GM10266 (cell line): ENCODE measurements at regions not wholly inside any gene's neighbourhood (a gene's known extent, or its start where the extent isn't known, plus 50 kb on each side); places are given as distances from the start of the nearest gene placed in this dataset.

Source experiments
- DNase-seq: peaks from one replicate; pipeline ENCODE4 v3.0.0; 2012; ENCODE audit errors: extremely low spot score
- TF ChIP-seq, protein P1 (sequence below): IDR thresholded peaks from 2 replicates; pipeline ENCODE4 v1.5.1; 2012; ENCODE audit warnings: mild to moderate bottlenecking, low read depth; ENCODE audit not compliant: control insufficient read depth, insufficient read depth; ENCODE audit errors: missing control alignments

GRCh38 chr3:31013843-31014242 lies 119.4 kb upstream of the GADL1 start:
- TF ChIP-seq, protein P1, sequence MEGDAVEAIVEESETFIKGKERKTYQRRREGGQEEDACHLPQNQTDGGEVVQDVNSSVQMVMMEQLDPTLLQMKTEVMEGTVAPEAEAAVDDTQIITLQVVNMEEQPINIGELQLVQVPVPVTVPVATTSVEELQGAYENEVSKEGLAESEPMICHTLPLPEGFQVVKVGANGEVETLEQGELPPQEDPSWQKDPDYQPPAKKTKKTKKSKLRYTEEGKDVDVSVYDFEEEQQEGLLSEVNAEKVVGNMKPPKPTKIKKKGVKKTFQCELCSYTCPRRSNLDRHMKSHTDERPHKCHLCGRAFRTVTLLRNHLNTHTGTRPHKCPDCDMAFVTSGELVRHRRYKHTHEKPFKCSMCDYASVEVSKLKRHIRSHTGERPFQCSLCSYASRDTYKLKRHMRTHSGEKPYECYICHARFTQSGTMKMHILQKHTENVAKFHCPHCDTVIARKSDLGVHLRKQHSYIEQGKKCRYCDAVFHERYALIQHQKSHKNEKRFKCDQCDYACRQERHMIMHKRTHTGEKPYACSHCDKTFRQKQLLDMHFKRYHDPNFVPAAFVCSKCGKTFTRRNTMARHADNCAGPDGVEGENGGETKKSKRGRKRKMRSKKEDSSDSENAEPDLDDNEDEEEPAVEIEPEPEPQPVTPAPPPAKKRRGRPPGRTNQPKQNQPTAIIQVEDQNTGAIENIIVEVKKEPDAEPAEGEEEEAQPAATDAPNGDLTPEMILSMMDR: no peak
- DNase-seq: no peak

DNA sequence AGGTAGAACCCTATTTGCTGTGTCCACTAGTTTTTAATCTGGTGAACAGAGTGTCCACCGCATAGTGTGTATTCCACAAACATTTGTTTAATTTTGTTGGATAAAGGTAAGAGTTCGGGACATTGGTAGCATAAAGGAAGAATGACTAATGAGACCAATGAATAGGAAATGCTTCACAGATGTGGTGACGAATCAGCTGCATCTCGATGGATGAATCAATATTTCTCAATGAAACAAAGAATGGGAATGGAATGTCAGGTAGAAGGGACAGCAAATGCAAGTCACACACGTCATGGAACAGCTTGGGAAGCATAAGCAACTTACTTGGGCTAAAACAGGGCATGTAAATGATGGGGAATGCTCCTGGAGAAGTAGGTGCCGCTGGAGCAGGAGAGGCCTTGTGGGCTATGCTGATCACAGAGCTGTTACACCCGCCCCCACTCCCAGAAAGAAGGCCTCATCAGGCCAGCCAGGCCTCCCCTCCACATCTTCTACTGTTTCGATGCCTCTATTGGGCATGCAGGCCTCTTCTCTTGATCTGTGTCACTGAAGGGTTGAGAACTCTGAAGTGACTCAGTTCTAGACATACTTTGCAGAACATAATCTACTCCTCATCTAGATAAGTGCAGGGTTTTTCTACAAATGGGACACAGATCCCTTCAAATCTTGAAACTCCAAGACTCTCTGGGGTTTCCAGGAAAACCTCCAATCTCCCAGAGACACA lies 120.0 kb upstream of the GADL1 start:
- DNase-seq: no peak
- TF ChIP-seq, protein P1: no peak

- DNase-seq: no peak
- TF ChIP-seq, protein P1: no peak
These were observed 121.7 kb upstream of the GADL1 start for GRCh38 chr3:31016196-31016595.

DNA sequence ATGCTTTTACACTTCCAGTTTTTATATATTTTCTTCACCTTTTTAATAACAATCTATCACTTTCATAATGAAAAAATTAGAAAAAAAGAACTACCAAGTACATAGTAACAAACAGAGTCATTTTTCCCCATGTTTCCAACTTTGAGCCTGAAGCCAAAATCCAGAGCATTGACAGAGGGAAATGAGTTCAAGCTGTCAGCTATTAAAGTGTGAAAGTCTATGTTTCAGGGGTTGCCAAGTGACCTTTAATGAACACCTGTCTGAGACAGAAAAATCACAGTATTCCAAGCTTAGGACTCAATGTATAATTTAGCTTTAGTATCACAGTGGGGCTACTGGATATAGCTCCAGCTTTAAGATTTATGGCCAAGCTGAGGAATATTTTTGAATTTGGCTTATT lies 128.3 kb upstream of the GADL1 start:
- DNase-seq: no peak
- TF ChIP-seq, protein P1: no peak

- TF ChIP-seq, protein P1: no peak
- no peak for DNase-seq
These were observed 131.1 kb upstream of the GADL1 start for GRCh38 chr3:31025541-31025940.

DNA sequence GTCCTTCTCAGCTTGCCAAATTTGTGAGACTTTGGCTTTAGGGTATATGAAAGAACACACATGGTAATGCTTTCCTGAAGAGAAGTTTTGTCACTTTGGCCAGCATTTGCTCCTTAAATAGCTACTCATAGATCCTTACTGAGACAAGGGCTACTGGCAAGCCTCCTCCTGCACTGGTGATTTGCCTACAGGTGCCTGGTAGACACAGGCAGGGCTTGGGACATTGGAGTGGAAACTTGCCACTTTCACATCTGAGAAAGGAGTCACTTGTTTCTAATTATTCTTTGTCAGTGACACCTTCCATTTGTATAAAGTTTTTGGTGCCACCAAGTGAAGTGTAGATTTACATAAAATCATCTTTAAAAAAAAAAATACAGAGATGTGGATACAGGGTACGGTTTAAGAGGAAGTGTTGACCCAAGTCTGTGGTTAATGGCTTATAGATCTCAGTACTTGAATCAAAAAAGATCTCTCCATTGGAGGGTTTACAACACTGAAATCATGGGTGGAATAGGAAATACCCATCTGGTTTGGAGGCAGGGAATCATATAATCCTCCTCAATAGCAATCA lies 132.8 kb upstream of the GADL1 start:
- TF ChIP-seq, protein P1: no peak
- DNase-seq: no peak

DNA sequence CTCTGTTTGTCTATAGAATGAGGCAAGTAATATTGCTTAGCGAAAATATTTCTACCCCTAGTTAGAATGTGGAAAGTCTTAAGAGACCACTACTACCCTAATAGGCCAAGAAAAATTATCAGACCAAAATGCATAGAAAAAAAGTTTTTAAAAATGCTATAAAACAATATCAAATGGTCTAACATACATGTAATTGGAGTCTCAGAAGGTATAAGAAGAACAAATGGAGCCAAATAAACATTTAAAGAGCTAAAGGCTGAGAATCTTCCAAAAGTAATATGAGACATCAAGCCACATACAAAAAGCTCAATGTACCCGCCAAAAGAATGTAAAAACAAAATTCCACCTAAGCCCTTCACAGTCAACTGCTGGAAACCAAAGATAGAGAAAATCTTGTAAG lies 133.5 kb upstream of the GADL1 start:
- no peak for DNase-seq
- TF ChIP-seq, protein P1: no peak
